Tibial nerve (tissue), 4 donors: ENCODE measurements at regions not wholly inside any gene's neighbourhood (a gene's known extent, or its start where the extent isn't known, plus 50 kb on each side); places are given as distances from the start of the nearest gene placed in this dataset.

ENCODE experiments used
- EP300 ChIP-seq, 2 donors: sonication (generic); formaldehyde crosslinking; IDR thresholded peaks; one replicate each; pipeline ENCODE4 v1.6.1; 2017; ENCODE audit warnings: antibody characterized with exemption in 2 of 2, mild to moderate bottlenecking in 1 of 2
- TF ChIP-seq, protein P1 (sequence below), 5 experiments: fragments of 200-600 bp in 3 of 5; fragments of 450-650 bp in 2 of 5; sonication (generic) in 3 of 5; IDR thresholded peaks; one replicate each; pipeline ENCODE4 v1.5.1; 2016 to 2019; ENCODE audit warnings: antibody characterized with exemption in 5 of 5, mild to moderate bottlenecking in 3 of 5, moderate library complexity in 2 of 5

- no peak for TF ChIP-seq EP300 (IDR thresholded peaks at IDR 0.05)
- TF ChIP-seq, protein P1, sequence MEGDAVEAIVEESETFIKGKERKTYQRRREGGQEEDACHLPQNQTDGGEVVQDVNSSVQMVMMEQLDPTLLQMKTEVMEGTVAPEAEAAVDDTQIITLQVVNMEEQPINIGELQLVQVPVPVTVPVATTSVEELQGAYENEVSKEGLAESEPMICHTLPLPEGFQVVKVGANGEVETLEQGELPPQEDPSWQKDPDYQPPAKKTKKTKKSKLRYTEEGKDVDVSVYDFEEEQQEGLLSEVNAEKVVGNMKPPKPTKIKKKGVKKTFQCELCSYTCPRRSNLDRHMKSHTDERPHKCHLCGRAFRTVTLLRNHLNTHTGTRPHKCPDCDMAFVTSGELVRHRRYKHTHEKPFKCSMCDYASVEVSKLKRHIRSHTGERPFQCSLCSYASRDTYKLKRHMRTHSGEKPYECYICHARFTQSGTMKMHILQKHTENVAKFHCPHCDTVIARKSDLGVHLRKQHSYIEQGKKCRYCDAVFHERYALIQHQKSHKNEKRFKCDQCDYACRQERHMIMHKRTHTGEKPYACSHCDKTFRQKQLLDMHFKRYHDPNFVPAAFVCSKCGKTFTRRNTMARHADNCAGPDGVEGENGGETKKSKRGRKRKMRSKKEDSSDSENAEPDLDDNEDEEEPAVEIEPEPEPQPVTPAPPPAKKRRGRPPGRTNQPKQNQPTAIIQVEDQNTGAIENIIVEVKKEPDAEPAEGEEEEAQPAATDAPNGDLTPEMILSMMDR (IDR thresholded peaks at IDR 0.05): no peak
These were observed 140.0 kb upstream of the MSX1 start for GRCh38 chr4:4719436-4719835.
